ENCODE measurements at regions not wholly inside any gene's neighbourhood (a gene's known extent, or its start where the extent isn't known, plus 50 kb on each side); places are given as distances from the start of the nearest gene placed in this dataset.

GRCh38 chr19:34867631-34868030 is 59.1 kb upstream of the ZNF30 start:
- no peak for TF ChIP-seq POLR2A (IDR thresholded peaks at IDR 0.05)
- no peak for TF ChIP-seq CTCF (IDR thresholded peaks at IDR 0.05)
- no peak for TF ChIP-seq POLR2AphosphoS5 (IDR thresholded peaks at IDR 0.05)
- TF ChIP-seq EP300 (IDR thresholded peaks at IDR 0.05): no peak
